ENCODE measurements at regions not wholly inside any gene's neighbourhood (a gene's known extent, or its start where the extent isn't known, plus 50 kb on each side); places are given as distances from the start of the nearest gene placed in this dataset.

GRCh38 chr10:123272171-123272570 is 118.0 kb downstream of the BUB3 start:
- H2BK20ac ChIP-seq (ENCODE audit: low read length) = no peak overlapping the region
- H4K8ac ChIP-seq (ENCODE audit: extremely low read depth, insufficient read depth, low read length) = no peak overlapping the region
- no peak overlapping the region for H4K91ac ChIP-seq (replicated peaks; ENCODE audit: insufficient read length, low read length)
- H3K27ac ChIP-seq (ENCODE audit: low read depth, low read length) = no peak overlapping the region
- no peak overlapping the region for H2BK15ac ChIP-seq (ENCODE audit: low read length)
- H3K4ac ChIP-seq (replicated peaks; ENCODE audit: insufficient read length, low read depth, low read length) = no peak overlapping the region
- H2AFZ ChIP-seq (ENCODE audit: low read length) = no peak overlapping the region
- no peak overlapping the region for H3K4me3 ChIP-seq (ENCODE audit: extremely low read depth in 1 of 4, insufficient read depth in 2 of 4, low read depth in 3 of 4, low read length in 4 of 4)
- H3K36me3 ChIP-seq (ENCODE audit: control insufficient read depth in 2 of 4, insufficient read depth in 4 of 4, low read length in 3 of 4) = no peaks in the 10 kb centered on the region
- no peak overlapping the region for H4K5ac ChIP-seq (ENCODE audit: insufficient read length, low read depth, low read length)
- no peak overlapping the region for H2AK5ac ChIP-seq (ENCODE audit: low read depth, low read length)
- no peak for FAIRE-seq
- H3K4me2 ChIP-seq (ENCODE audit: insufficient read depth in 1 of 2, low read depth in 2 of 2, low read length in 2 of 2) = no peak overlapping the region
- no peak overlapping the region for H3K9ac ChIP-seq (replicated peaks in 1 of 4; ENCODE audit: extremely low read depth in 1 of 4, low read depth in 3 of 4, low read length in 3 of 4)
- H3K9me3 ChIP-seq (ENCODE audit: insufficient read depth in 2 of 2, low read depth in 1 of 2, low read length in 1 of 2) = peaks cover 4 to 7% of the 10 kb centered on the region in 2 experiments; a peak in 1 of 4 replicates
- no peaks in the 10 kb centered on the region for H3K79me2 ChIP-seq (ENCODE audit: control insufficient read depth in 1 of 2, insufficient read depth in 2 of 2, low read length in 2 of 2)
- no peak overlapping the region for H2BK5ac ChIP-seq (ENCODE audit: low read depth, low read length)
- ChIA-PET CTCF (ENCODE audit: partially characterized antibody) (interaction anchor here (0.8 to 2.6 kb wide), 12 partner anchors 8 to 397 kb away, joined by 3 to 11 read pairs (median 3); no protein-coding TSS in a partner anchor), POLR2A (ENCODE audit: partially characterized antibody) (no interaction called here)
- no peak overlapping the region for H2BK120ac ChIP-seq (replicated peaks; ENCODE audit: low read depth, low read length)
- H3K18ac ChIP-seq (ENCODE audit: extremely low read depth, low read length) = no peak overlapping the region
- no peak overlapping the region for H2BK12ac ChIP-seq (ENCODE audit: low read depth, low read length)
- H3K4me1 ChIP-seq (replicated peaks in 1 of 4; ENCODE audit: control insufficient read depth in 3 of 4, insufficient read depth in 4 of 4, low read length in 3 of 4) = peaks cover 0 to 6% (median 0%) of the 10 kb centered on the region in 4 experiments; a peak in 2 of 7 replicates
- no peak for DNase-seq (ENCODE audit: low read depth in 1 of 2, low spot score in 2 of 2)
- no peak overlapping the region for H3K56ac ChIP-seq (replicated peaks; ENCODE audit: insufficient read length, low read depth, low read length)
- no peak overlapping the region for H3K23ac ChIP-seq (ENCODE audit: insufficient read length)
- TF ChIP-seq NANOG (IDR thresholded peaks at IDR 0.05; ENCODE audit: insufficient read depth, low read depth, low read length, poor library complexity, severe bottlenecking) = no peak
- TF ChIP-seq RBBP5 (IDR thresholded peaks at IDR 0.05; ENCODE audit: borderline replicate concordance, low read depth, low read length) = no peak
- TF ChIP-seq HDAC6 (IDR thresholded peaks at IDR 0.05; ENCODE audit: low read depth, low read length) = no peak
- TF ChIP-seq CTCF (IDR thresholded peaks at IDR 0.05; ENCODE audit: control extremely low read depth in 1 of 3, insufficient read depth in 1 of 3, low read depth in 1 of 3, low read length in 3 of 3) = peak in 1 of 3 experiments; percentile 45; a peak in 1 of 4 replicates
- peak; percentile 20 to 27; a peak in 2 of 4 replicates for TF ChIP-seq RAD21 (IDR thresholded peaks at IDR 0.05 in 1 of 2, conservative IDR thresholded peaks at IDR 0.05 in 1 of 2; ENCODE audit: low read depth in 2 of 2, low read length in 2 of 2)
- WGBS, 2 experiments (ENCODE audit: extremely low coverage in 1 of 2, insufficient coverage in 1 of 2, insufficient read length in 1 of 2, insufficient replicate concordance in 2 of 2, low coverage in 1 of 2, low lambda C conversion rate in 2 of 2, missing lambda C conversion rate in 1 of 2) = 85% methylated on average over 4 of the region's 4 CpGs; no CpG with 5 or more reads in 1 of the 2 experiments
- no peak overlapping the region for H3K14ac ChIP-seq (ENCODE audit: insufficient read length)
- no peaks in the 10 kb centered on the region for H4K20me1 ChIP-seq (replicated peaks in 1 of 2; ENCODE audit: control insufficient read depth in 1 of 2, insufficient read depth in 2 of 2, low read length in 2 of 2)
- H3K79me1 ChIP-seq (ENCODE audit: low read depth, low read length) = no peaks in the 10 kb centered on the region
- no peaks in the 10 kb centered on the region for H3K27me3 ChIP-seq (replicated peaks in 1 of 4; ENCODE audit: control insufficient read depth in 3 of 4, extremely low read depth in 1 of 4, insufficient read depth in 3 of 4, low read length in 3 of 4)
- no peaks in the 10 kb centered on the region for H3K23me2 ChIP-seq (ENCODE audit: low read depth, low read length)

All from H1 (cell line).